Glutamatergic neuron (in vitro differentiated cells): ENCODE measurements at regions not wholly inside any gene's neighbourhood (a gene's known extent, or its start where the extent isn't known, plus 50 kb on each side); places are given as distances from the start of the nearest gene placed in this dataset.

ENCODE experiments used
- DNase-seq: peaks from one replicate; pipeline ENCODE4 v3.0.0; 2022
- H3K27ac Mint-ChIP-seq: one replicate; pipeline ENCODE4 v1.8.0; 2020; ENCODE audit warnings: mild to moderate bottlenecking, mixed read lengths, inconsistent platforms; ENCODE audit not compliant: unreplicated experiment
- H3K27me3 Mint-ChIP-seq: one replicate; pipeline ENCODE4 v1.8.0; 2020; ENCODE audit warnings: mild to moderate bottlenecking, moderate library complexity, mixed read lengths, inconsistent platforms; ENCODE audit not compliant: unreplicated experiment
- H3K36me3 Mint-ChIP-seq: one replicate; pipeline ENCODE4 v1.8.0; 2020; ENCODE audit warnings: mild to moderate bottlenecking, mixed read lengths, inconsistent platforms; ENCODE audit not compliant: unreplicated experiment
- H3K4me1 Mint-ChIP-seq: one replicate; pipeline ENCODE4 v1.8.0; 2020; ENCODE audit warnings: mild to moderate bottlenecking, low read depth, mixed read lengths, inconsistent platforms; ENCODE audit not compliant: unreplicated experiment
- H3K4me3 Mint-ChIP-seq: one replicate; pipeline ENCODE4 v1.8.0; 2020; ENCODE audit warnings: mild to moderate bottlenecking, mixed read lengths, inconsistent platforms; ENCODE audit not compliant: unreplicated experiment
- H3K9me3 Mint-ChIP-seq: one replicate; pipeline ENCODE4 v1.8.0; 2020; ENCODE audit warnings: mild to moderate bottlenecking, moderate library complexity, mixed read lengths, inconsistent platforms; ENCODE audit not compliant: unreplicated experiment
- TF ChIP-seq, protein P1 (sequence below): fragments of 200-600 bp; sonication (generic); IDR thresholded peaks from one replicate; pipeline ENCODE4 v1.5.0; 2021; ENCODE audit not compliant: partially characterized antibody, unreplicated experiment

- TF ChIP-seq, protein P1, sequence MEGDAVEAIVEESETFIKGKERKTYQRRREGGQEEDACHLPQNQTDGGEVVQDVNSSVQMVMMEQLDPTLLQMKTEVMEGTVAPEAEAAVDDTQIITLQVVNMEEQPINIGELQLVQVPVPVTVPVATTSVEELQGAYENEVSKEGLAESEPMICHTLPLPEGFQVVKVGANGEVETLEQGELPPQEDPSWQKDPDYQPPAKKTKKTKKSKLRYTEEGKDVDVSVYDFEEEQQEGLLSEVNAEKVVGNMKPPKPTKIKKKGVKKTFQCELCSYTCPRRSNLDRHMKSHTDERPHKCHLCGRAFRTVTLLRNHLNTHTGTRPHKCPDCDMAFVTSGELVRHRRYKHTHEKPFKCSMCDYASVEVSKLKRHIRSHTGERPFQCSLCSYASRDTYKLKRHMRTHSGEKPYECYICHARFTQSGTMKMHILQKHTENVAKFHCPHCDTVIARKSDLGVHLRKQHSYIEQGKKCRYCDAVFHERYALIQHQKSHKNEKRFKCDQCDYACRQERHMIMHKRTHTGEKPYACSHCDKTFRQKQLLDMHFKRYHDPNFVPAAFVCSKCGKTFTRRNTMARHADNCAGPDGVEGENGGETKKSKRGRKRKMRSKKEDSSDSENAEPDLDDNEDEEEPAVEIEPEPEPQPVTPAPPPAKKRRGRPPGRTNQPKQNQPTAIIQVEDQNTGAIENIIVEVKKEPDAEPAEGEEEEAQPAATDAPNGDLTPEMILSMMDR: no peak
- Mint-ChIP-seq H3K27me3 (peaks cover 10% of the 10 kb centered on the region), H3K27ac (peak overlapping the region; percentile 62), H3K9me3 (peaks cover 21% of the 10 kb centered on the region), H3K4me3 (peak overlapping the region; percentile 11), H3K36me3 (peaks cover 24% of the 10 kb centered on the region), H3K4me1 (peaks cover 24% of the 10 kb centered on the region)
- no peak for DNase-seq
Observed at GRCh38 chr4:79207281-79207680, 118.6 kb downstream of the NAA11 start.

GRCh38 chr4:79206660-79207059, 119.2 kb downstream of the NAA11 start:
- TF ChIP-seq, protein P1: no peak
- Mint-ChIP-seq H3K9me3 (peaks cover 16% of the 10 kb centered on the region), H3K4me3 (peak overlapping the region; percentile 11), H3K4me1 (peaks cover 24% of the 10 kb centered on the region), H3K27ac (peak overlapping the region; percentile 62), H3K36me3 (peaks cover 24% of the 10 kb centered on the region), H3K27me3 (peaks cover 10% of the 10 kb centered on the region)
- no peak for DNase-seq

GRCh38 chr4:79205121-79205520, 120.7 kb downstream of the NAA11 start:
- no peak for DNase-seq
- H3K27ac Mint-ChIP-seq: no peak overlapping the region
- no peak overlapping the region for H3K4me3 Mint-ChIP-seq
- peaks cover 16% of the 10 kb centered on the region for H3K4me1 Mint-ChIP-seq
- peaks cover 2% of the 10 kb centered on the region for H3K27me3 Mint-ChIP-seq
- peaks cover 20% of the 10 kb centered on the region for H3K36me3 Mint-ChIP-seq
- H3K9me3 Mint-ChIP-seq: peaks cover 8% of the 10 kb centered on the region
- TF ChIP-seq, protein P1: no peak

DNA sequence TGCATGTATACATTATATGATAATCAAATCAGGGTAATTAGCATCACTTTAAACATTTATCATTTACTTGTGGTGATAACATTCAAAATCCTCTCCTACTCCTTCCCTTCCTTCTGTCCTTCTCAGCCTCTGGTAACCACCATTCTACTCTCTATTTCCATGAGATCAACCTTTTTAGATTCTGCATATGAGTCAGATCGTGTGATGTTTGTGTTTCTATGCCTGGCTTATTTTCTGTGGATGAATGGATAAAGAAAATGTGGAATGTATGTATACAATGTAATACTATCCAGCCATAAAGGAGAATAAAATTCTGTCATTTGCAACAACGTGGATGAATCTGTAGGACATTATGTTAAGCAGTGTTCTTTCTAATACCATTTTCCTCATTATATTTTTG, 123.9 kb downstream of the NAA11 start:
- H3K36me3 Mint-ChIP-seq: peaks cover 18% of the 10 kb centered on the region
- TF ChIP-seq, protein P1: no peak
- peak overlapping the region; percentile 67 for H3K4me3 Mint-ChIP-seq
- peak overlapping the region; percentile 86 for H3K27ac Mint-ChIP-seq
- peaks cover 39% of the 10 kb centered on the region for H3K4me1 Mint-ChIP-seq
- H3K9me3 Mint-ChIP-seq: peaks cover 18% of the 10 kb centered on the region
- H3K27me3 Mint-ChIP-seq: peaks cover 9% of the 10 kb centered on the region
- no peak for DNase-seq

GRCh38 chr4:79199743-79200142, 126.1 kb downstream of the NAA11 start:
- peaks cover 14% of the 10 kb centered on the region for H3K9me3 Mint-ChIP-seq
- peak overlapping the region; percentile 97 for H3K27ac Mint-ChIP-seq
- no peak for DNase-seq
- H3K36me3 Mint-ChIP-seq: no peaks in the 10 kb centered on the region
- TF ChIP-seq, protein P1: no peak
- peaks cover 9% of the 10 kb centered on the region for H3K27me3 Mint-ChIP-seq
- H3K4me3 Mint-ChIP-seq: peak overlapping the region; percentile 50
- H3K4me1 Mint-ChIP-seq: peaks cover 44% of the 10 kb centered on the region
